ENCODE measurements at regions not wholly inside any gene's neighbourhood (a gene's known extent, or its start where the extent isn't known, plus 50 kb on each side); places are given as distances from the start of the nearest gene placed in this dataset.

- no peak for TF ChIP-seq CTCF (IDR thresholded peaks at IDR 0.05; ENCODE audit: insufficient read depth, missing control alignments)
- DNase-seq (ENCODE audit: insufficient read length, low spot score), result no peak
- FAIRE-seq, result no peak
These were observed 51.5 kb upstream of the FAM241A start for GRCh38 chr4:112093636-112094202.

GRCh38 chr4:112094330-112094729 lies 50.9 kb upstream of the FAM241A start:
- DNase-seq (ENCODE audit: insufficient read length, low spot score), result no peak
- FAIRE-seq, result no peak
- no peak for TF ChIP-seq CTCF (IDR thresholded peaks at IDR 0.05; ENCODE audit: insufficient read depth, missing control alignments)
